Endothelial cell of umbilical vein (primary cell): ENCODE measurements at regions not wholly inside any gene's neighbourhood (a gene's known extent, or its start where the extent isn't known, plus 50 kb on each side); places are given as distances from the start of the nearest gene placed in this dataset.

ENCODE experiments used
- BruUV-seq: library from RNA; stranded (reverse); fragments of 400-500 nt; replicated peaks from 2 replicates; lab custom pipeline; 2021; lab: Mats Ljungman, UMichigan
- CTCF ChIA-PET: fragments of 300-600, 350-600 bp; sonication (Branson Sonifier 250); formaldehyde crosslinking; loops from one replicate; lab custom pipeline; 2021; ENCODE audit warnings: antibody characterized with exemption, inconsistent platforms; lab: Charles Lee
- POLR2A ChIA-PET: fragments of 300-600, 350-600 bp; sonication (Branson Sonifier 250); formaldehyde crosslinking; loops from one replicate; lab custom pipeline; 2021; ENCODE audit warnings: antibody characterized with exemption, inconsistent platforms; lab: Charles Lee
- DNase-seq: peaks from one replicate; pipeline ENCODE4 v3.0.0-alpha.2; 2011; ENCODE audit warnings: low read depth, low spot score
- FAIRE-seq: peaks from 2 replicates; lab custom pipeline; 2011; peaks lifted over from hg19 to GRCh38; lab: Jason Lieb, UNC
- H2AFZ ChIP-seq: 2 replicates; pipeline ENCODE4 v1.6.0; 2012; ENCODE audit warnings: low read depth, low read length, control low read depth, inconsistent platforms
- H3K27ac ChIP-seq: 2 replicates; pipeline ENCODE4 v1.5.1; 2011; ENCODE audit warnings: low read depth, mild to moderate bottlenecking, control low read depth, low read length, moderate library complexity; ENCODE audit not compliant: insufficient read depth
- H3K27me3 ChIP-seq, 2 experiments: 2 replicates each; pipeline versions ENCODE4 v1.6.0 to v1.6.1; 2011; ENCODE audit warnings: low read length in 2 of 2, mixed read lengths in 1 of 2; ENCODE audit not compliant: control insufficient read depth in 2 of 2, insufficient read depth in 2 of 2
- H3K36me3 ChIP-seq, 2 experiments: 2 replicates in 1 of 2; 3 replicates in 1 of 2; pipeline ENCODE4 v1.5.1; 2011; ENCODE audit warnings: low read length in 2 of 2, mild to moderate bottlenecking in 1 of 2, moderate library complexity in 1 of 2; ENCODE audit not compliant: control insufficient read depth in 2 of 2, insufficient read depth in 2 of 2; ENCODE audit errors: extremely low read depth in 1 of 2
- H3K4me1 ChIP-seq: 3 replicates; pipeline ENCODE4 v1.5.1; 2011; ENCODE audit warnings: mild to moderate bottlenecking, low read length; ENCODE audit not compliant: control insufficient read depth, insufficient read depth; ENCODE audit errors: extremely low read depth
- H3K4me2 ChIP-seq: 2 replicates; pipeline ENCODE4 v1.6.1; 2011; ENCODE audit warnings: low read length, control low read depth, mixed read lengths; ENCODE audit not compliant: insufficient read depth
- H3K4me3 ChIP-seq, 3 experiments: fragments of 200-600 bp in 1 of 3; sonication (generic), shearing (Covaris generic) in 1 of 3; replicated peaks in 1 of 3; 2 replicates each; pipeline ENCODE4 v1.5.1; 2011 to 2016; ENCODE audit warnings: control low read depth in 3 of 3, low read length in 3 of 3, mild to moderate bottlenecking in 2 of 3, inconsistent platforms in 1 of 3, low read depth in 1 of 3, moderate library complexity in 1 of 3; ENCODE audit not compliant: insufficient read depth in 1 of 3
- H3K79me2 ChIP-seq: 2 replicates; pipeline ENCODE4 v1.6.0; 2012; ENCODE audit warnings: low read length, inconsistent platforms; ENCODE audit not compliant: control insufficient read depth, insufficient read depth
- H3K9ac ChIP-seq: replicated peaks from 2 replicates; pipeline ENCODE3; 2011; ENCODE audit warnings: low read length, control low read depth; ENCODE audit not compliant: insufficient read depth; ENCODE audit errors: extremely low read depth
- H3K9me1 ChIP-seq: replicated peaks from 3 replicates; pipeline ENCODE4 v1.6.0; 2011; ENCODE audit warnings: mild to moderate bottlenecking, low read length; ENCODE audit not compliant: control insufficient read depth, insufficient read depth; ENCODE audit errors: extremely low read depth
- H3K9me3 ChIP-seq: replicated peaks from 2 replicates; pipeline ENCODE4 v1.5.1; 2012; ENCODE audit warnings: low read length, inconsistent platforms; ENCODE audit not compliant: control insufficient read depth, insufficient read depth
- H4K20me1 ChIP-seq: replicated peaks from 2 replicates; pipeline ENCODE3; 2011; ENCODE audit warnings: mild to moderate bottlenecking, low read length; ENCODE audit not compliant: control insufficient read depth, insufficient read depth; ENCODE audit errors: extremely low read depth
- EZH2 ChIP-seq: IDR thresholded peaks from 2 replicates; pipeline ENCODE4 v1.6.1; 2012; ENCODE audit warnings: borderline replicate concordance, low read depth, mild to moderate bottlenecking, moderate library complexity, low read length, inconsistent platforms; ENCODE audit not compliant: severe bottlenecking
- FOS ChIP-seq: IDR thresholded peaks from 2 replicates; pipeline ENCODE4 v1.6.1; 2011; ENCODE audit warnings: mild to moderate bottlenecking, low read length, moderate library complexity, borderline replicate concordance; ENCODE audit not compliant: insufficient read depth
- POLR2A ChIP-seq: IDR thresholded peaks from 2 replicates; pipeline ENCODE4 v1.6.1; 2012; ENCODE audit warnings: low read depth, mild to moderate bottlenecking, control low read depth, low read length
- POLR2AphosphoS5 ChIP-seq: IDR thresholded peaks from 2 replicates; pipeline ENCODE4 v1.6.1; 2012; ENCODE audit warnings: low read depth, mild to moderate bottlenecking, control low read depth, low read length, moderate library complexity; ENCODE audit not compliant: insufficient read depth
- dilution Hi-C: fragments of 300-500 bp; cut with MboI; formaldehyde crosslinking; loops from one replicate; pipeline ENCODE4 v1.15.0; 2019; ENCODE audit warnings: low sequenced_read_pairs; ENCODE audit not compliant: extremely low pct_ligation_motif_present
- intact Hi-C: fragments of 100-400 bp; cut with micrococcal nuclease; formaldehyde crosslinking; loops from one replicate; pipeline ENCODE4 v1.10.0; 2022
- TF ChIP-seq, protein P1 (sequence below), 2 donors: IDR thresholded peaks; 1 replicate in 1 of 2; 2 replicates in 1 of 2; pipeline ENCODE4 v1.5.1; 2011; ENCODE audit warnings: low read length in 2 of 2, mild to moderate bottlenecking in 2 of 2, moderate library complexity in 2 of 2, control low read depth in 1 of 2, inconsistent platforms in 1 of 2, low read depth in 1 of 2; ENCODE audit not compliant: insufficient read depth in 1 of 2; ENCODE audit errors: extremely low read depth in 1 of 2

- dilution Hi-C loops: no loop called here
- Histone ChIP-seq H3K4me1 (no peaks in the 10 kb centered on the region), H3K27ac (no peak overlapping the region), H3K36me3 (no peaks in the 10 kb centered on the region), H3K9me1 (no peaks in the 10 kb centered on the region), H3K4me3 (no peak overlapping the region), H3K9me3 (no peaks in the 10 kb centered on the region), H2AFZ (no peak overlapping the region), H3K4me2 (no peak overlapping the region), H3K79me2 (no peaks in the 10 kb centered on the region), H3K9ac (no peak overlapping the region), H3K27me3 (no peaks in the 10 kb centered on the region), H4K20me1 (no peaks in the 10 kb centered on the region)
- BruUV-seq: no TSS peak
- no peak for FAIRE-seq
- ChIA-PET POLR2A (no interaction called here), CTCF (no interaction called here)
- DNase-seq: no peak
- TF ChIP-seq EZH2: no peak
- no peak for TF ChIP-seq POLR2AphosphoS5
- TF ChIP-seq, protein P1, sequence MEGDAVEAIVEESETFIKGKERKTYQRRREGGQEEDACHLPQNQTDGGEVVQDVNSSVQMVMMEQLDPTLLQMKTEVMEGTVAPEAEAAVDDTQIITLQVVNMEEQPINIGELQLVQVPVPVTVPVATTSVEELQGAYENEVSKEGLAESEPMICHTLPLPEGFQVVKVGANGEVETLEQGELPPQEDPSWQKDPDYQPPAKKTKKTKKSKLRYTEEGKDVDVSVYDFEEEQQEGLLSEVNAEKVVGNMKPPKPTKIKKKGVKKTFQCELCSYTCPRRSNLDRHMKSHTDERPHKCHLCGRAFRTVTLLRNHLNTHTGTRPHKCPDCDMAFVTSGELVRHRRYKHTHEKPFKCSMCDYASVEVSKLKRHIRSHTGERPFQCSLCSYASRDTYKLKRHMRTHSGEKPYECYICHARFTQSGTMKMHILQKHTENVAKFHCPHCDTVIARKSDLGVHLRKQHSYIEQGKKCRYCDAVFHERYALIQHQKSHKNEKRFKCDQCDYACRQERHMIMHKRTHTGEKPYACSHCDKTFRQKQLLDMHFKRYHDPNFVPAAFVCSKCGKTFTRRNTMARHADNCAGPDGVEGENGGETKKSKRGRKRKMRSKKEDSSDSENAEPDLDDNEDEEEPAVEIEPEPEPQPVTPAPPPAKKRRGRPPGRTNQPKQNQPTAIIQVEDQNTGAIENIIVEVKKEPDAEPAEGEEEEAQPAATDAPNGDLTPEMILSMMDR (IDR thresholded peaks at IDR 0.05; ENCODE audit: extremely low read depth in 1 of 2, insufficient read depth in 1 of 2, low read depth in 1 of 2, low read length in 2 of 2): no peak
- TF ChIP-seq POLR2A: no peak
- no peak for TF ChIP-seq FOS
- intact Hi-C loops: no loop called here
These were observed 231.0 kb downstream of the ALG10B start for GRCh38 chr12:38547586-38547985.
